NCI-H2196 treated with DMSO at 0.1 percent for 48 hours (cell line): ENCODE measurements at regions not wholly inside any gene's neighbourhood (a gene's known extent, or its start where the extent isn't known, plus 50 kb on each side); places are given as distances from the start of the nearest gene placed in this dataset.

Experiments
- DNase-seq: peaks from one replicate; lab custom pipeline; 2025; ENCODE audit not compliant: unreplicated experiment; lab: John Stamatoyannopoulos, UW

DNA sequence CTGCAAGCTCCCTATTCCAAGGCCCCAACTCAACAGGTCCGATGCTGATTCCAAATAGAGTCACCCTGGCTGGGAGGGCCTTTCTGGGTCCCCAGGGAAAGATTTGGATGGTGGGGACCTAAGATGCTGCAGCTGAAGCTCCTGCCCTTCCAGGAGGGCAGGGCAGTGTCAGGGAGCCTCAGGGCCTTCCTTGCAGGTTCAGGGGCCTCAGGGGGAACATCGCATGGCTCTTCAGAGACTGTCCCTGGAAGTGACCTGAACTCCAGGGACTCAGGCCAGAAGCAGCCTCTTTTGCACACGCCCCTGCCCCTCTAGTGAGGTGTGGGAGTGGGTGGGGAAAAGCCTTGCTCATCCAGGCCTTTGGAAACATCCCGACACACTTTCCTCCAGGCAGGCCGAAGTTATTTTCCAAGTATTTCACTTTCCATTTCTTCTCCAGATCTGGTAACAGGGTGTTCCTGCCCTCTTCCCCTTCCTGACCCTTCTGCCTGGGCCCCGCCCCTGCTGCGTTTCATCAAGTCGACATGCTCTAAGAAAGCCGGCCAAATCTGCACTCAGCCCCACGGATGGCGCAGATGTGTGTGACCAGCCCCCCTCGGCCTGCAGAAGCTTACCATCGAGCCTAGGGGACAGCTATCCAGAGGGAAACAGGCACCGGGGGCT is 159.5 kb downstream of the FGF18 start:
- no peak for DNase-seq

DNA sequence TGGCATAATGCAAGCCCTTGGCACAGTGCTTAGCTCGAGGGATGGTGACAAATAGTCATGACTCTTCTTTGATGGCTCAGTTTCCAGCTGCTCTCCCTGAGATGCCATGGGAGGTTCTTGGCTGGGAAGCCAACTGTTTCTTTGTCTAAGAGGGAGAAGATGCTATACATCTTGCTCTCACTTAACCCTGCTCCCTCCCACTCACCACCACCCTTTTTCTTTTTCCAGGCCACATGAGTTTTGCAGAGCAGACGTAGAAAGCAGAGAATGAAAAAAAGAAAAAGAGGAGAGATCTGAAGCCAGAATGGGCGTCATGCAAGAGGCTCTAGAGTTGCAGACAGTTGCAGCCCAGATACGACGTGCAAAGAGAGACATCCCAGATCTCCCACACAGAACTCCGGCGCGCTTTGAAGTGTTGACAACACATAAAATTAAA is 160.5 kb downstream of the FGF18 start:
- DNase-seq, result no peak

DNA sequence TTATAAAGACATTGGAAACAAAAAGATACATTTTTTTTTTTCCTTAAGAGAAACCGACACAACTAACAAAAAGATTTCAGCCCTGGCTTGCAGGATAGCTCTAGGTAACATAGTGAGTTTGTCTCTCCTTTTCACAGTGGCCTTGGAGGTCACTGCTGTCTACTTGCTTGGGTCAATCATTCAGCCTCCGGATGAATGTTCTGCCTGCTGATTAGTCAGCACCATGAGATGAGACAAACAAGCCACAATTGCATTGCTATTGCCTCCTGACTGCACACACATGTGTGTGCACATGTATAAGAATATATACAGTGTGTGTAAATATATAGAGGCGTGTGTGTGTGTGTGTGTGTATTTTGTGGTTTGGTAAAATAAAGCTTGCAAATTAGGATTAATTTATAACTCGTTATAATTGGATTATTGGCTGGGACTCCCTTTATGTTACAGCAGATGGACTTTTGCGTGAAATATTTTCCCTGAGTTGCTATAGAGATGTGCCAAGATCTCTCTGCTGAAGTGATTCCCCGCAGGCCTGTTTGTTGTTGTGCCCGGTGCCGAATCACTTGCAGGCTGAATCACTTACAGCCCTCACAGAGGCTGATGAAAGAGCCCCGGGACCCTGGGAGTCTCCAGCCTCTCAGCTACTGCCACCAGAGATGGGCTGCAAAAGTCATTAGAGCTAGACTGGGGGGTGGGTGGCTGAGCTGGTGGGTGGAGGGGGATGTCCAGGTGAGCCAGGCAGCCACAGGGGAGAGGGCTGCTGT is 161.2 kb downstream of the FGF18 start:
- DNase-seq, result no peak

DNA sequence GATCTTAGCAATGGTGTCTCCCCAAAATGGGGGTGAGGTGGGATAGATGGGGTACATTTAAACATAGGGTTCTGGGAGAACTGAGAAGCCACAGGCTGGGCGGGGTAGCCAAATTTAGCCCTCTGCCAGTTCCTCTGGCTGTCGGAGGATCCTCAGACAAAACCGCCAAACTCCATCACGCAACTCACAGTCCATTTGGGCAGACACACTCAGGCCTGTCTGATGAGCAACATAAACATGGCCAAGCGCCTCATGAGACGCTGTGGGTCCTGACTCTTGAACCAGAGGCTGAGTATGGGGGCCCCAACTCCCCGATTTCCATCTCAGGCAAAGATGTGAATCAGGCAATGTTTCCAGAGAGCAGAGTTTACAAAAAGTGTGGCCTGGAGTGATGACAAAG is 162.3 kb downstream of the FGF18 start:
- DNase-seq, result no peak

DNA sequence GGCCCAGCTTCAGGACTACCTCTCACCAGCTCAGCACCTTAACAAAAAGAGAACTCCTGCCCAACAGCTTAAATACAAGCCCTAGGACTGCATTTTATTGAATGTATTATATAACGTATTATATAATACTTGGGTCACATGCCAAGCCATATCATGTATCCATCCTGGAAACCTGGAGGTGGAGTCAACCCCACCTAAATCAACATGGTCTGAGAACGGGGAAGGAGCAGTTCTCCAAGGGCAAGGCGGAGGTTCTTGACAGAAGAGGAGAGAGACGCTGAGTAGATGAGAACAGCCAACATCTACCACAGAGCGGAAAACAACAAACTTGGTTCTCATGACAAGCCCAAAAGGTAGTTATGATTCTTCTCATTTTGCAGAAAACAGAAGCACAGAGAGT is 163.4 kb downstream of the FGF18 start:
- no peak for DNase-seq

DNA sequence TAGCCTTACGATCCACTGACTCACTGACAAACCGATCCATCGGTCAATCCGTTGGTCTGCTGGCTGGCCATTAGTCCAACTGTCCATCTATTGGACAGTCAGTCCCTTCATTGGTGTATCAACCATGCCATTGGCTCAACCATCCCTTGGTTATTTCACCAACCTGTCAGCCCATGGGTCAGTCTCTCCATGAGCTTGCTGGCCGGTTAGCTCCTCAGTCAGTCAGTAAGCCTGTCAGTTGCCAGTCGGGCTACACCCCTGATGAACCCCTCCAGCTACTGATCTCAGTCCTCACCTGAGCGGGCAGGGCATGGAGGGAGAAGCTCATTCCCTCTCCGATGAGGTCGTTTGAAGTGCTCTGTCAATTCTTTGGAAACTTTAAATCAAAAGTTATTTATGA is 166.5 kb downstream of the FGF18 start:
- DNase-seq, result no peak

DNA sequence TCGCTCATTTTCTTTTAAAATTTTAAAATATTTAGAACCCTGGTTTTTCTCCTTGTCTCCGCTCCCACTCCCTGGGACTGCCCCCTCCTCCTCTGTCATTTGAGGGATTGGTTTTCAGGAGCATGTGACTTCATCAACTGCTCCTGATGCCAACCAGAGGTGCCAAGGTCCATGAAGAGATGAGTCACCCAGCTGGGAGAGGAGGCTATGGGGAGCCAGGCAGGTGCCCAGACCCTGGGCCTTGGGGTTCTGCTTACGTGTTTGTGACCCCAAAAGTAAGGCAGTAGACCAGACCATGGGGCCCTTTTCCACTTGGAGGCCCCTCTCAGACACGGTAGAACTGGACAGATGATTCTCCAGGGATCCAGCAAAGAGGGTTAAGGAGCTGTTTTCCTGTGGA is 167.0 kb downstream of the FGF18 start:
- DNase-seq, result no peak

DNA sequence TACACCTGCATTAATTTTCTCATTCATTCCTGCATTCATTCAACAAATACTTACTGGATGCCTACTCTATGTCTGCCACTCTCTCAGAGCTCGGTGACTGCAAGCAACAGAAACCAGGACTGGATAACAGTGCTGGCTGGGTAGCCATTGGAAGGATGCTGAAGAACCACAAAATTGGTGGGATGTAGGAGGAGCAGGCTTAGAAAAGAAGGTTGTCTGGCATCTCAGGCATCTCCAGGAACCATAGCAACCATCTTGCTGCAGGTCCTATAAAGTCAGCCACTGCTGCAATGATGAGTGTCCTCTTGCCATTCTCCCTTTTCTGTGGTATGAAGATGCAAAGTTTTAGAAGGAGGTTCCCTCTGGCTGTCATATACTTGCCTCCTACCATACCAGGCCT is 168.6 kb downstream of the FGF18 start:
- no peak for DNase-seq

DNA sequence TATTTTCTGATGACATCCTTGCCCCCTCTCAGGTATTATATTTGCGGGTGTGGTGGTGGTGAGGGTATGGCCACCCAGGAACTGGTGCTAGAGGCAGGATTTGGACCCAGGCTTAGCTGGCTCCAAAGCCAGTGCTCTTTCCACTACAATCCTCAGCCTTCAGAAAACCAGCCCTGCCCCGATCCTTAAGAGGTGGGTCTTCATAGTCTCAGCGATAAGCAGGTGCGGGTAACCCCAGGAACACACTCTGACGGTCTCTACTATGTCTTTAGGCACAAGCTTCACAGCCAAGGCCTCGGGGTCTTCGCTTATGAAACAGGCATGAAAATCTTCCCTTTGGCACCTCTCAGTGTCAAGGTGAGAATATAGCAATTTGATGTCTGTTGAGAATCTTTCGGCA is 169.3 kb downstream of the FGF18 start:
- DNase-seq, result no peak

DNA sequence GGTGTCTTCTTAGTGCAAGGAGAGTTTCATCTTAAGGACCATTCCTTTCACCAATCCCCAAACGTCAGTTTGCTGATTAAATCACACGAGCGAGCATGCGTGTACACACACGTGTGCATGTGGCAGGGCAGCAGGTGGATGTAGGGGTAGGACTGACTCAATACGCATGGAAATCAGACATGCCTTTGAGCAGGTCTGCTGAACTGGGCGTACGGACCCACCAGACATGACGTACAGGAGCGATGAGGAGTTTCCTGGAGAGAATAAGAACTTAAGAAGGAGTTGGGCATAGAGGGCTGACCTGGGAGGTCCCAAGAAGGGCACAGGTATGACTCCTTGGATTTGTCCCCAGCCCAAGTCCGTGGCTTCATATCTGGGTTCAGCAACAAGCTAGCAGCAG is 170.0 kb downstream of the FGF18 start:
- DNase-seq, result no peak

DNA sequence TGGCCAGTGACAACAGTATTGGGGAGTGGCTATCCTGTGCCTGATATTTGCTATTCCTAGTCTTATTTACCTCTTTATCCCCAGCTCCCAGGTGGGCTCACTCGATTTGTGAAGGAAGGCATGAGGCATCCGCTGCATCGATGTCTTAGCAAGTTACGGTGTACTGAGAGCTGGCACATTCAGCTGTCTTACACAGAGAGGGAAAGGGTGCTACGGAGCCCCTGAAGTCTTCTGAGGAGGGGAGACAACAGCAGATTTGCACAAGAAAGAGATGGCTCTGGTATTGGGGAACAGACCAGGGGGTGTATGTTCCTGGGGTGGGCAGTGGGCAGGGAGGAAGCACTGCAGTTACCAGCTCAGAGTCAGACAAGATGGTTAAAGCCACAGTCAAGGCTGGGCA is 172.6 kb downstream of the FGF18 start:
- DNase-seq, result no peak

DNA sequence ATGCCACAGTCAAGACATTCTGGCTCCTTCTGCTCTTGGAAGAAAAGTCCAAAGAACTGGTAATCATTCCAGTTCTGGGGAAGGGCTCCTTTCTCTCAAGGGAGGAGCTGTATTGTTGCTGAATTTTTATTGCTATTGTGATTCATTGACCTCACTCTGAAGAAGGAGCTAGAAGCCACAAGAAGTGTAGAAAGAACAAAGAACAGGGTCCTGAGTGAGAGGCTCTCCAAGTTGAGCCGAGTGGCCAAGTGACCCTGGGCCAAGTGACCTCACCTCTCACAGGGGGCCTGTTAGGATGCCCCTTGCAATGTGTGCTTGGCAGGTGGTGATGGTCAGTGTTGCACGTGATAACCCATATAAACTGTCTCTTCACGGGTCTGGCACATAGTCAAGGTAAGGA is 173.3 kb downstream of the FGF18 start:
- no peak for DNase-seq

DNA sequence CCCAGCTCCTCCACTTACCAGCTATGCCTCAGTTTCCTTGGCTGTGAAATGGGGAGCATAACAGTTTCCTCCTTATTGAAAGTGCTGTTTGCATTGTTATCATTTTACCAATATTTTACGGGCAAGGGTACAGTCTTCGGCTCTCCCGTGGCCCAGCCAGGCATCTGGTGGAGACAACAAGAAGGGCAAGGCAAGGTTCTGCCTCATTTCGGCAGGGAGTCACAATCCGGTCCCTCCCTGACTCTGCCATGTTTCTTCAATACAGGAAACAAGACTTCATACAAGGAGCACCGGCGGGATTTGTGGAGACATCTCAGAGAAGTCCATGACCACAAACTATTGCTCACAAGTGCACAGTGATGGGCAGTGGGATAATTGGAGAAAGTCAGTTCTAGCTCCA is 174.0 kb downstream of the FGF18 start:
- DNase-seq, result no peak

DNA sequence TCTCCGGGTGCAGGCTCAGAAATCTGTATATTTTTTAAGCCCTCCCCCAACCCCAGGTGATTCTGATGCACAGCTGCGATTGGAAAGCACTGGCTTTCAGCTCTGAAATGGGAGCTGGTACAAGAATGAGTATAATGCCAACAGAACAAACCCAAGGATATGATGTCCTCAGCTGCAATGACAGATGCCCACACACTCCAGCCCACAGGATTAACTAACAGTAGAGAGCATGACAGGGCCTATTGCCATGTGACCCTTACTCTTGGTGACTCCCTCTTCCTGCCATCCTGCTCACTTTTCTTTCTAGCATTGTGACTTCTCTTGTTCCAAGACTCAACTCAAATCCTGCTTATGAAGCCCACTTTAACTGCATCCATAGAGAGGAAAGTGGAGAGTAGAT is 174.5 kb downstream of the FGF18 start:
- no peak for DNase-seq

DNA sequence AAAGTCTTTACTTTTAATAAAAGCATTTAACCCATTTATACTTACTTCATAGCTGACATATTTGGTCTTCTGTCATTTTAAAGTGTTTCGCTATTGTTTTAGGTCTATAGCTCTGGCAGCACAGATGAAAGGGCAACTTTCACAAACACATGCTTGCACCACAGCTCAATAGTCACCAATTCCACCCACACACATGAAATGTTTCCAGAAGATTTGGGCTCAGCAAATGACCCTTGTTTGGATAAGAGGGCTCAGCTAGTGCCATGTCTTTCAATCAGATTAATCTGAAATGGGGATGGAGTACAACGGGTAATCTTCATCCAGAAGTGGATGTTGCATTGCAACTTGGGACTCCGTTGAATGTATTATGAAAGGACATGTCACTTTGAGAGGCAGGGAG is 176.0 kb downstream of the FGF18 start:
- DNase-seq, result no peak

DNA sequence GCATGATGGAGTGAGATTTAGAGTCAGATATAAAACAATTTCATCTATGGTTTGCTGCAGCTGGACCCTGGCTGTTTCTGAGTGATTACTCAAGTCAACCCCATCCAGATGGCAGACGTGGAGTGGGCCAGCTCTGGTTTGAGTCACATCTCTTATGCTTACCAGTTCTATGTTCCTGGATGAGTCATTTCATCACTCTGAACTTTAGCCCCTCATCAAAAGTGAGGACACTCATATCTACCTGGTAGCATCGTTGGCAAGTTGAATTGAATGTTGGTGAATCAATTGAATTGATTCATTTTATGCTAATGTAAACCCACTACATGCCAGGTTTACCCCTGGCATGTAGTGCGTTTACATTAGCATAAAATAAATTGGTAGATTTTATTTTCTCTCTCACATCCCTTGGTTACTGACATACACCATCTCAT is 176.4 kb downstream of the FGF18 start:
- no peak for DNase-seq

DNA sequence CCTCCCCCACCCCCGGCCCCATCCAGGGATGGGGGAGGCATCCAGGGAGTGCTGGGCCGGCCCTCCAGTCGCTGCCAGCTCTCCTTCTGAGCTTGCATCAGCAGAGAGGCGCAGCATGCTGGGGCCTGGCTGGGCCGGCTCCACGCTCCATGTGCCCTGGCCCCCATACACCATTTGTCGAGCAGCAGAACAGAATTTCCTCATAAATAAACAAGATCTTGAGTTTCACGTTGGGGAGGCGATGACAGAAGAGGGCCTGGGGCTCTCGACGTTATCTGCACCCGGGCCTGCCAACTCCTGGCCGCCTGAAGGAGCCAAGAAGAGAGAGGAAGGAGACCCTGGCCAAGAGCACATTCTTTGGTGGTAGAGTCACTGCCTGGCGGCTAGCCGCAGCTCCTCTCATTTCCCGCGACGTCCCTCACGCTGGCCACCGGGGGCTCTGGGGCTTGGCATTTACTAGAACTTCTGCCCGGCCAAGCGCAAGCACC is 177.0 kb downstream of the FGF18 start:
- DNase-seq, result no peak

DNA sequence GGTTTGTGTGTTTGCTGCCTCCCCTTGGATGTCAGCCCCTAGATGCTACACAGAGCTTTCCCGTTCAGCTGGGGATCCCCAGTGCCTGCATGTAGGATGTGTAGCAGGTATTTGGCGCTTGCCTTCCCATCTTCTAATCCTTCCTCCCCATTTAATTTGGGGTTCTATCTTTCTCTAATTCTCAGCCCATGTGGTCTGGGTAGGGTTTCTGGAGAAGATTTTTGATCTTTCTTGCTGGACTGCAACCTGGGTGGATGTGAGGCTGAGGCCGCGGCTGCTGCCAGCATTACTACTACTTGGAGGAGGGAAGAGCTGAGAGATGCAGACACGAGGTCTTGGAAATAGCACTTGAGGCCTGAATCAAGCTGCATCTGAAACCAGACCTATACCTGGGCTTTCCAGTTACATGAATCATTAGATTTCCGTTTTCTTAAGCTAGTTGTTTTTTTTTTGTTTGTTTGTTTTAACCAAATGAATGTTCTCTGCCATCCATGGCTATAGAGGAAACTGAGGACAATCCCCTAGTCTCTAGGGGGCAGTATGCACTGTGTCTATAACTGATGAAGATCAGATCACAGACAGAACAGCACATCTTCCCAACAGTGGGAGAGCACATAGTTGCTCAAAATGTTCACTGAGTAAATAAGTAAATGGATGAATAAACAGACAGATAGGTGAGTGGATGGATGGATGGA is 178.6 kb downstream of the FGF18 start:
- no peak for DNase-seq

DNA sequence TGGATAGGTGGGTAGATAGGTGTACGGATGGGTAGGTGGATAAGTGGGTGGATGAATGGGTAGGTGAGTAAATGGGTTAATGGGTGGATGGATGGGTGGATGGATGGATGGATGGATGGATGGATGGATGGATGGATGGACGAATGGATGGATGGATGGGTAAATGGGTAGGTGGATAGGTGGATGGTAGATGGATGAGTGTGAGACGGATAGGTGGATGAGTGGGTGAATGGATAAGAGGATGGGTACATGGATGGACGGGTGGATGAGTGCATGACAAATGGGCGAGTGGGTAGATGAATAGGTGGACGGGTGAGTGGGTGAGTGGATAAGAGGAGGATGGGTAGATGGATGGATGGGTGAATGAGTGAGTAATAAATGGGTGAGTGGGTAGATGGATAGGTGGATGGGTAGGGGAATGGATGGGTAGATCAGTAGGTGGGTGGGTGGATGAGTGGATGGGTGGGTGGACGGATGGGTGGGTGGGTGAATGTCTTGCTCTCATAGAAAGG is 179.2 kb downstream of the FGF18 start:
- DNase-seq, result no peak

DNA sequence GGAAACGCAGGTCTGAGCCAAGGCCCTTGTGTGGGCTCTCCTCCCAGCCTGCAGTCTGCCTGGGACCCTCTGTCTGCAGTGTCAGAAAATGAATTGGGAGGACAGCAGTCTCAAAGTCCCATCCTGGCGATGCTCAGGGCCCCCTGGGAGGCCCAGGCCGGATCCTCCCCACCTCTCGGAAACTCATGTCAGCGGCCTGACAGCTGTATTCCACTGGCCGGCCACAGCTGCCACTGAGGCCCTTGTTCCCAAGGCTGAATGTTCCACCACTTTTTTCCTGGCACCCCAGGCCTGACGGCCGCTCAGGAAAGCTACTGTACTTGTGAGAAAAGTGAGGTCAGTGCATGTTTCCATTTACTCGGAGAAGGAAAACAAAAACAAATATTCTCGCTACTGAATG is 180.0 kb downstream of the FGF18 start:
- DNase-seq, result no peak

DNA sequence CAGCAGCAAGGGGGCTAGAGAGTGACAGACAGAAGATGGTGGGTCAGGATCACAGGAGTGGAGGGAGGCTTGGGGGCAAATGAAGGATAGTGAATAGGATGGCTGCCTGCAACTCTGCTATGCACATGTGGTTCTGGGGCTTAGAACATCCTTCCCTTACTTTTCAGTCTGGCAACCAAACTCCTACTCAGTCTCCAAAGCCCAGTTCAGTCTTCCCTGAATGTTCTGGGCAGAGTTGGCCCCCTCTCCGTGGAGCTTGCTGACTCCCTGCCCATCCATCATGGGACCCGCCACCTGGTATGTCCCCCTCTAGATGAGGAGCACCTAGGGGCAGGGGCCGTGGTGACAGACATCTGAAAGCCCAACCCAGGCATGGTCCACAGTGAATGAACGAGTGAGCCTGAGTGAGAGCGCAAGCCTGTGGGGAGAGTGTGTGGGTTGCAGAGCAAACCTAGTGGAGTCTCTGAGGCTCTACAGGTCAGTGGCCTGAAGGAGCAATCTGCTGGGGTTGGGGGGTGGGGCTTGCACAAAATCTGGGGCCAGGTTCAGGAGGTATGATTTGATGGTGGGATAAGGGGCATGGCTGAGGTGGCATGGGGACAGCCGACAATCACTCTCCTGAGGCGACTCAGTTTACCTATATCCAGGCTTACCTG is 180.6 kb downstream of the FGF18 start:
- DNase-seq, result no peak
